Kidney epithelial cell (primary cell): ENCODE measurements at regions not wholly inside any gene's neighbourhood (a gene's known extent, or its start where the extent isn't known, plus 50 kb on each side); places are given as distances from the start of the nearest gene placed in this dataset.
"Not testable (repeated sequence)": the region's sequence is repeated elsewhere in the genome, so short reads cannot be mapped to it uniquely, and the experiment has no call there.

Experiments
- DNase-seq: peaks from one replicate; pipeline ENCODE4 v3.0.0-alpha.2; 2010; ENCODE audit warnings: low read depth
- H3K27me3 ChIP-seq: 2 replicates; pipeline ENCODE4 v1.6.0; 2011; ENCODE audit warnings: low read length; ENCODE audit not compliant: control insufficient read depth, insufficient read depth
- H3K36me3 ChIP-seq: 2 replicates; pipeline ENCODE4 v1.5.1; 2011; ENCODE audit warnings: low read length; ENCODE audit not compliant: control insufficient read depth, insufficient read depth
- H3K4me3 ChIP-seq: 2 replicates; pipeline ENCODE4 v1.5.1; 2011; ENCODE audit warnings: low read depth, mild to moderate bottlenecking, control low read depth, low read length
- TF ChIP-seq, protein P1 (sequence below): IDR thresholded peaks from 2 replicates; pipeline ENCODE4 v1.5.1; 2011; ENCODE audit warnings: mild to moderate bottlenecking, moderate library complexity, low read length, control low read depth, inconsistent platforms; ENCODE audit not compliant: insufficient read depth, poor library complexity, severe bottlenecking

DNA sequence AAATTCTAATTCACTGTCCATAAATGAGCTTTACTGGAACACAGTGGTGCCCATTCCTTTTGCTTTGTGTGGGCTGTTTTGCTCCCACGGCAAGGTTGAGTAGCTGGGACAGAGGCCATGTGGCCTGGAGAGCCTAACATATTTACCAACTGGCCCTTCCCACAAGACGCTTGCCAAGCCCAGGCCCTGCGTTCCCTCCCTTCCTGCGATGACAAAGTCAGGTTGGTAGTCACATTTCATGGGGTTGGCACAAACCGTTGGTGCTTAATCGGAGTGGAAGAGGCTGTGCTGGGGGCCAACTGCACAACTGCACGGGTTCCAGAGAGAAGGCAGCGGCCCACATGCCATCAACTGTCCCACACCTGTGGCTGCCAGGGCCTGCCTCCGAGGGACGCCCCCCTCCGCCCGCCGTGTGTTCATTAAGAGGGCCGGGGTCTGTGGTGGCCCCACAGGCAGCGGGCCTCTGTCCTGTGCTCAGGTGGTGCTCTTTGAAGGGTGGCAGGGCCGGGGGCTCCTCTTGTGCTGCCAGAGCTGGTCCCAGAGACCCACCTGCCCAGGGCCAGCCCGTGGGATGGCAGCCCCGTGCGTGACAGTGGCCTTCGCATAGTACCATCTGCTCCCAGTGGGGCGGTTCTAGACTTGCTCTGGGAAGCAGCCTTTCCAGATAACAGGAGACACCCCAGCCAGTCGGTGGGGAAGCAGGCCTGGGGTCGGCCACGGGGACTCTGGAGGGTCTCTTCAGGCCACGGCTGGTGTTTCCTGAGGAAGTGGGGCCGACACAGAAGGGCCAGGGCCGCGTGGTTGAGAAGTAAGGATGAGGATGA is 81.5 kb upstream of the CLDN5 start:
- TF ChIP-seq, protein P1, sequence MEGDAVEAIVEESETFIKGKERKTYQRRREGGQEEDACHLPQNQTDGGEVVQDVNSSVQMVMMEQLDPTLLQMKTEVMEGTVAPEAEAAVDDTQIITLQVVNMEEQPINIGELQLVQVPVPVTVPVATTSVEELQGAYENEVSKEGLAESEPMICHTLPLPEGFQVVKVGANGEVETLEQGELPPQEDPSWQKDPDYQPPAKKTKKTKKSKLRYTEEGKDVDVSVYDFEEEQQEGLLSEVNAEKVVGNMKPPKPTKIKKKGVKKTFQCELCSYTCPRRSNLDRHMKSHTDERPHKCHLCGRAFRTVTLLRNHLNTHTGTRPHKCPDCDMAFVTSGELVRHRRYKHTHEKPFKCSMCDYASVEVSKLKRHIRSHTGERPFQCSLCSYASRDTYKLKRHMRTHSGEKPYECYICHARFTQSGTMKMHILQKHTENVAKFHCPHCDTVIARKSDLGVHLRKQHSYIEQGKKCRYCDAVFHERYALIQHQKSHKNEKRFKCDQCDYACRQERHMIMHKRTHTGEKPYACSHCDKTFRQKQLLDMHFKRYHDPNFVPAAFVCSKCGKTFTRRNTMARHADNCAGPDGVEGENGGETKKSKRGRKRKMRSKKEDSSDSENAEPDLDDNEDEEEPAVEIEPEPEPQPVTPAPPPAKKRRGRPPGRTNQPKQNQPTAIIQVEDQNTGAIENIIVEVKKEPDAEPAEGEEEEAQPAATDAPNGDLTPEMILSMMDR = no peak
- no peak for DNase-seq
- peaks cover 12% of the 10 kb centered on the region for H3K27me3 ChIP-seq
- H3K36me3 ChIP-seq = no peaks in the 10 kb centered on the region
- H3K4me3 ChIP-seq = no peak overlapping the region

DNA sequence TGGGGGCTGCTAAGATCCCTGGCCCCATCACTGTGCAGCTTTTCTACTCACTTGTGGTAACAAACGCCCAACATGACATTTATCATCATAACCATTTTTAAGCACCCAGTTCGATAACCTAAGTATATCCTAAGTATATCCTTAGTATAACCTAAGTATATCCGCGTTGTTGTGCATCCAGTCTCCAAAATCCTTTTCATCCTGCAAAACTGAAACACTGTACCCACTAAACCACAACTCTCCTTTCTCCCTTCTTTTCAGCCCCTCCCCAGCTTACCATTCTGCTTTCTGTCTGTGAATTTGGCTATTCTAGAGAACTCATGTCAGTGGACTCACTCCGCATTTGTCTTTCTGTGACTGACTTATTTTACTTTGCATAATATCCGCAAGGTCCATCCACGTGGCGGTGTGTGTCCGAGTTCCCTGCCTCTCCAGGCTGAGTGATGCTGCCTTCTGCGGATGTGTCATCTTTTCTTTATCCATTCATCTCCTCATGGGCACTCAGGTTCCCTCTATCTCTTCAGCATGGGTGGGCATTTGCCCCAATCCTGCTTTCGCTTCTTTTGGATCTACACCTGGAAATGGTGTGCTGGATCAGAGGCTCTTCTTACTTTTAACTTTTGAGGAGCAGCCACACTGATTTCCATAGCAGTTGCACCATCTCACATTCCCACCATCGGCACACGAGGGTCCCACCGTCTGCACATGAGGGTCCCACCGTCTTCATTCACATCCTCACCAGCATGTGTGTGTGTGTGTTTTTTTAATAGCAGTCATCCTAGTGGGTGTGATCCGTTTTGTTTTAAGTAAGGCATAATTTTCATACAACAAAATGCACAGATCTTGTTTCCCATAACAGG is 82.4 kb upstream of the CLDN5 start:
- H3K36me3 ChIP-seq = no peaks in the 10 kb centered on the region
- no peak for DNase-seq
- H3K4me3 ChIP-seq = no peak overlapping the region
- peaks cover 15% of the 10 kb centered on the region for H3K27me3 ChIP-seq
- TF ChIP-seq, protein P1 = no peak

DNA sequence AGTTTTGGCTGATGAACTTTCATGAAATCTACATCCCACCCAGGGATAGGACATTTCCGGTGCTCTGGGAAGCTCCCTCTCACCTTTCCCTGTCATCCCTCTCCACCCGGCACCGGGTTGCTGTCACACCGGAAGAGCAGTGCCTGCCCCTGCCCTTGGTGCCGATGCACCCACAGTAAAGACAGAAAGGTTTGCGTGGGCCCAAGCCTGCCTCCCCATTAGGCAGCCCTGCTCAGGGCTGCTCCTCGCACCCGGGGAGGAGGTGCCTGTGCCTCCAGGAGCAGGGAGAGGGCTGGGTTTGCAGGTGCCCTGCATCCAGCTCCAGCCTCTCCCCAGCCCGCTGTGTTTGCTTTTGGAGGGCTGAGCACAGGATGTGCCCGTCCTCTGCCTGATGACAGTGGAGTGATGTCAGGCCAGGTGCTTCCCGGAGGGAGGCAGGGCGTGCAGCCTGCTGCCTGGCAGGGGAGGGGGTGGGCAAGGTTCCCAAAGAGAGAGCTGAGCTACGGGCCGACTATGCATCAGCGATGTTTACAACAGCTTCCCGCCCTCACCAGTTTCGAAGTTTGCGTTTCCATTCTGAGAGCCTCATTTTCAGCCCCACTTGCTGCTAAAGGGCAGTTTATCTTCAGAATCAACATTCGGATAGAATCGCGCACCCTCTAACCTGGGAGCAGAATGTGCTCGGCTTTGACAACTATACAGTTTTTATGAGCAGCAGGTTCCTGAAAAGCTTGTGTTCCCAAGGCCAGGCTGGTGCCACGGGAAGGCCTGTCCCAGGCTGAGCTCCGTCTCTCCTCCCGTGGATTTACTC is 83.2 kb upstream of the CLDN5 start:
- Histone ChIP-seq H3K36me3 (no peaks in the 10 kb centered on the region), H3K4me3 (no peak overlapping the region), H3K27me3 (peaks cover 17% of the 10 kb centered on the region)
- no peak for DNase-seq
- TF ChIP-seq, protein P1 = no peak

DNA sequence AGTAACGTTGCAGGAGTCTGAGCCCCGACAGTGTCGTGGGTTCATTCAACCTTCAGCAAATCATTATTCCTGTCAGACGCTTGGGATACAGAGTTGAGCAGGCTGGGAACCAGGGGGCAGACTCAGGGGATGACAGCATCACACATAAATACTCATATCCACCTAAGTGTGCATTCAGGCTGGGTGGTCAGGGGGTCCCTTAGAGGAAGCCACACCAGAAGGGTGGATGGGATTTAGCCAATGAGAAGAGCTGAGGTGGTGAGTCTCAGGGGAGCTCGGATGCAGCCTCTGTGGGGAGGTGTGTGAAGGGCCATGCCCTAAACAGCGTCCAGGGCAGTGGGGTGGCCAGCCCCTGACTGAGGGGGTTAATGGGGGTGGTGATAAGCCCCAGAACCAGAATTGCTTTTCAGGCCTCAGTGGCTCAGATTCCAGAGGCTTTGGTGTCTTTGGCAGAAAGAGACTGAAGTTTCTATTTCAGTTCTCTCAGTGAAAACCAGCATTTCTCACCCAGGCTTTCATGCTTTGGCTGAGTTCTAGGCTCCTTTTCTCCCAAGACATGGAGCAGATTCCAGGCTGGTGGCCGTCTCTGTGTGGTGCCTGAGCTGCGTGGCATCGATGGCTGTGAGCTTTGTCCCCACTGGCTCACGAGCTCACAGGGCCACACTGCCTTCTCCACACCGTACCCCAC is 83.9 kb upstream of the CLDN5 start:
- H3K27me3 ChIP-seq = peaks cover 17% of the 10 kb centered on the region
- no peak overlapping the region for H3K4me3 ChIP-seq
- DNase-seq = no peak
- H3K36me3 ChIP-seq = no peaks in the 10 kb centered on the region
- TF ChIP-seq, protein P1 = no peak

DNA sequence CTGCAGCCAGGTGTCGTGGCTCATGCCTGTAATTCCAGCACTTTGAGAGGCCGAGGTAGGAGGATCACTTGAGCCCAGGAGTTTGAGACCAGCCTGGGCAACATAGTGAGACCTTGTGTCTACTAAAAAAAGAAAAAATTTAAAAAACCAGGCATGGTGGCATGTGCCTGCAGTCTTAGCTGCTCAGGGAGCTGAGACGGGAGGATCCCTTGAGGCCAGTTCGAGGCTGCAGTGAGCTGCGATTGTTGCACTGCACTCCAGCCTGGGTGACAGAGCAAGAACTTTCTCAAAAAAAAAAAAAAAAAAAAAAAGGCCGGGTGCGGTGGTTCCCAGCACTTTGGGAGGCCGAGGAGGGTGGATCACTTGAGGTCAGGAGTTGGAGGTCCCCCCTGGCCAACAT is 85.5 kb upstream of the CLDN5 start:
- peaks cover 17% of the 10 kb centered on the region for H3K27me3 ChIP-seq
- not testable (repeated sequence) for H3K36me3 ChIP-seq, DNase-seq, H3K4me3 ChIP-seq
